Lung (tissue), 11 donors: ENCODE measurements at regions not wholly inside any gene's neighbourhood (a gene's known extent, or its start where the extent isn't known, plus 50 kb on each side); places are given as distances from the start of the nearest gene placed in this dataset.

Source experiments
- ATAC-seq: fragments of 200-7000 bp; cut with Tn5 transposase; one replicate; pipeline ENCODE4 v1.9.1; 2020; ENCODE audit warnings: moderate number of reproducible peaks; ENCODE audit not compliant: insufficient read depth, low FRiP score
- DNase-seq, 3 donors: peaks; one replicate each; pipeline ENCODE4 v3.0.0-alpha.2; 2013 to 2017
- H3K27ac ChIP-seq, 2 donors: one replicate each; pipeline ENCODE4 v1.5.1; 2013; ENCODE audit warnings: mild to moderate bottlenecking in 2 of 2, moderate library complexity in 2 of 2, control low read depth in 1 of 2, inconsistent platforms in 1 of 2, low read depth in 1 of 2, low read length in 1 of 2
- H3K27me3 ChIP-seq, 3 donors: one replicate each; pipeline ENCODE4 v1.5.1; 2013; ENCODE audit warnings: low read length in 2 of 3; ENCODE audit not compliant: control insufficient read depth in 3 of 3, insufficient read depth in 3 of 3
- H3K36me3 ChIP-seq, 4 donors: one replicate each; pipeline ENCODE4 v1.5.1; 2013; ENCODE audit warnings: low read length in 4 of 4, mild to moderate bottlenecking in 1 of 4, moderate library complexity in 1 of 4; ENCODE audit not compliant: control insufficient read depth in 4 of 4, insufficient read depth in 4 of 4
- H3K4me1 ChIP-seq, 5 donors: one replicate each; pipeline ENCODE4 v1.5.1; 2013; ENCODE audit warnings: low read length in 5 of 5, mild to moderate bottlenecking in 2 of 5, moderate library complexity in 1 of 5; ENCODE audit not compliant: control insufficient read depth in 5 of 5, insufficient read depth in 5 of 5
- H3K4me3 ChIP-seq: one replicate; pipeline ENCODE4 v1.5.1; 2013; ENCODE audit warnings: mild to moderate bottlenecking, control low read depth, moderate library complexity
- H3K9ac ChIP-seq, 2 donors: one replicate each; pipeline ENCODE4 v1.5.1; 2013; ENCODE audit warnings: low read length in 2 of 2, control low read depth in 1 of 2; ENCODE audit not compliant: insufficient read depth in 1 of 2
- H3K9me3 ChIP-seq, 4 donors: one replicate each; pipeline ENCODE4 v1.5.1; 2013; ENCODE audit warnings: low read length in 3 of 4, mild to moderate bottlenecking in 1 of 4, moderate library complexity in 1 of 4; ENCODE audit not compliant: control insufficient read depth in 4 of 4, insufficient read depth in 3 of 4
- CTCF ChIP-seq: IDR thresholded peaks from 2 replicates; pipeline ENCODE4 v1.5.1; 2012; ENCODE audit warnings: mild to moderate bottlenecking; ENCODE audit errors: control extremely low read depth, extremely low read depth
- WGBS, 2 donors: extraction: QIAGEN DNeasy Blood & Tissue Kit; methylation state at CpG; one replicate each; pipeline ENCODE4 v1.1.7; 2013; 5-methylcytosine and 5-hydroxymethylcytosine counted together
- donor health status: control.
- donor health status: control.
- donor health status: Bipolar disorder and iron deficiency.
- donor health status: healthy.
- donor health status: DM: yes; HTN: yes; CAD: no.

DNA sequence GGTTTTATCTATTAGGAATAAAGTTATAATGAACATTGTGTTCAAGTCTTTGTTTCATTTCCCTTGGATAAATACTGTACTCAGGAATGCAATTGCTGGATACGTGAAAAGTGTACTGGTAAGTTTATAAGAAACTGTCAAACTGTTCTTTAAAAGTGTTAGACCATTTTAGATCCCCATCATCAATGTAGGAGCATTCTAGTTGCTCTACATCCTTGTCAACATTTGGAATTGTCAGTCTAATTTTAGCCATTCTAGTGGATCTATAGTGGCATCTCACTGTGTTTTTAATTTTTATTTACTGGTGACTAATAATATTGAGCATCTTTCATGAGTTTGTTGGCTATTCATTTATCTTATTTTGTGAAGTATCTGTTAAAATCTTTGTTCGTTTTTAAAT, 354.0 kb upstream of the NRP1 start:
- Histone ChIP-seq H3K9ac (no peak overlapping the region), H3K9me3 (peaks cover 0 to 3% (median 0%) of the 10 kb centered on the region in 4 donors), H3K27me3 (no peaks in the 10 kb centered on the region), H3K4me1 (no peaks in the 10 kb centered on the region), H3K36me3 (no peaks in the 10 kb centered on the region), H3K4me3 (no peak overlapping the region), H3K27ac (no peak overlapping the region)
- no peak for DNase-seq
- no peak for ATAC-seq
- TF ChIP-seq CTCF, result no peak
- 82 to 94% methylated on average over 2 of the region's 2 CpGs for WGBS, 2 donors

DNA sequence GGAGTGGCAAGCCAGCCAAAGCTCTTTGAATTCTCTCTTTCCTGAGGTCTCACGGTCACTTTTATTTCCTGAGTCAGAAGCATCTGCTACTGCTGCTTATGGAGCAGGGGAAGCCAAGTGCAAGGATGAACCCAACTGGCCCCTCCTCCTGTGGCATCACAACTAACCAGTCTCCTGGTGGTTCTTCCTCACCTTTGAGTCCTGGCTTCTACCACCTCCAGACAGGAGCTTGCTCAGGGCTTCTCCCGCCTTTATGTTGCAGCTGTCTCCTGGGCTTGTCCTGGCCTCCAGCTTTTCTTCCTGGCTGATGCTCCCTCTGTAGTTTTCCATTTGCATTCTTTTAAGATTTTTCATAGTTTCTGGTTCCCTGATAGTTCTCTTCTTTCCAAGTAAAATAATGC, 349.7 kb upstream of the NRP1 start:
- ATAC-seq (no peak), DNase-seq (no peak)
- H3K4me3 ChIP-seq, result no peak overlapping the region
- no peak overlapping the region for H3K9ac ChIP-seq
- no peaks in the 10 kb centered on the region for H3K4me1 ChIP-seq
- H3K36me3 ChIP-seq, result no peaks in the 10 kb centered on the region
- no peaks in the 10 kb centered on the region for H3K27me3 ChIP-seq
- H3K27ac ChIP-seq, result no peak overlapping the region
- WGBS, 2 donors, result 81 to 82% methylated on average over 2 of the region's 2 CpGs
- no peak for TF ChIP-seq CTCF
- H3K9me3 ChIP-seq, result no peaks in the 10 kb centered on the region

GRCh38 chr10:33681595-33681994, 347.1 kb upstream of the NRP1 start:
- ATAC-seq (no peak), DNase-seq (no peak)
- no peak for TF ChIP-seq CTCF
- H3K4me3 ChIP-seq, result no peak overlapping the region
- no peaks in the 10 kb centered on the region for H3K4me1 ChIP-seq
- H3K36me3 ChIP-seq, result no peaks in the 10 kb centered on the region
- H3K27me3 ChIP-seq, result no peaks in the 10 kb centered on the region
- H3K27ac ChIP-seq, result no peak overlapping the region
- WGBS, 2 donors, result 41 to 53% methylated on average over 1 of the region's 1 CpG
- H3K9me3 ChIP-seq, result no peaks in the 10 kb centered on the region
- no peak overlapping the region for H3K9ac ChIP-seq

DNA sequence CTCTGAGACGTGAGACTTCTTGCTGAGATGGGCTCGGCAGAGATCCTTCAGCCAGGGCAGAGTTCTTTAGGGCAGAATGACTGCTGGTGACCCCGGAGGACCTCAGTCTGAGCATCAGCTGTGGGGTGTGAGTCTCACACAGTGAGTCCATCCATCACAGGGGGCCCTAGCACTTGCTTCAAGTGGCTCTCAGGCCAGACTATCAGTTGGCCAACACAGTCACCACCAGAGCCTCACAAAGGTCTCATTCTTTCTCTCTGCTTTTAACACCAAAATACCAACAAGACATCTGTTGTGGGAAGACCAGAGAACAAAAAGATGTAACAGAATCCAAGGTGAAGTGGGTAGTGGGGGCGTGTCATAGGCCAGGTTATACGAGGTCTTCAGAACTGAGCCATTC, 345.6 kb upstream of the NRP1 start:
- TF ChIP-seq CTCF, result no peak
- Histone ChIP-seq H3K4me1 (peaks cover 0 to 11% (median 2%) of the 10 kb centered on the region in 5 donors), H3K27me3 (no peaks in the 10 kb centered on the region), H3K36me3 (no peaks in the 10 kb centered on the region), H3K27ac (no peak overlapping the region), H3K9ac (no peak overlapping the region), H3K4me3 (no peak overlapping the region), H3K9me3 (no peaks in the 10 kb centered on the region)
- ATAC-seq, result no peak
- WGBS, 2 donors, result 84 to 87% methylated on average over 5 of the region's 5 CpGs
- DNase-seq, result no peak
